Dedifferentiated amniotic fluid mesenchymal stem cell (primary cell): ENCODE measurements at regions not wholly inside any gene's neighbourhood (a gene's known extent, or its start where the extent isn't known, plus 50 kb on each side); places are given as distances from the start of the nearest gene placed in this dataset.

ENCODE experiments used
- DNase-seq: peaks from one replicate; pipeline ENCODE4 v3.0.0-alpha.2; 2016; ENCODE audit errors: extremely low spot score

GRCh38 chr1:181142096-181142958 lies 53.8 kb downstream of the IER5 start:
- DNase-seq, result peak; percentile 75

DNA sequence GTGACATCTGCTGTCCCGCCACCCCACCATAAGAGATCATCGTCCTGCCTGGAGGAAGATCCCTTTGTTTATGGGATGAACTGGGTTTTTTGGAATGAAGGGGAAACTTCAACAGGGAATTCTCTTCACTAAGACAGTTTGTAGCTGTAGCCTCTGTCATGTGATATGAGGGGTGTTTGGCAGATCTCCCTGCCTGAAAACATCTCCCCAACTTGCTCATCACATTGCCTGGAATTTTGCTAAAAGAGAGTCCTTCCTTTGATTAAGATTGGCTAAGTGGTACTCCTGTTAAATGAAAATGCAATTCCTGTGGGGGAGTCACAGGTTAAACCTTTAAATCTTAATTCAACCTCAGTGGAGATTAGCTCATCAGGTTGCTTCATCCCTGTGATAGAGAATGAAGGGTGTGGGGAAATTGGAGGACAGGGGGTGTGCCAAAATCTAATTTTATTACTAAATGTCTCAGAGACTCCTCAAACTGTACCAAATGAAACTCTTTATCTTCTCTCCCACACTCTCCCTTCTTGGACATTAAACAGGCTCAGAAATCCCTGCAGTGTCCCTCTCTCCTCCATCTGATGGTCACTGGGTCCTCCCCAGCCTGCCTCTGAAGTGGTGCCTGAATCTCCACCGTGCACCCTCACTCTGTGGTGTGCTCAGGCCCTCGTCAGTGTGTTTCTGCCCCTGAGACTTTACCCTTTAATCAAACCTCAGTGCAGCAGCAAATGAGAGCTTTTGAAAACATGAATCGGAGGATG lies 54.8 kb downstream of the IER5 start:
- no peak for DNase-seq

DNA sequence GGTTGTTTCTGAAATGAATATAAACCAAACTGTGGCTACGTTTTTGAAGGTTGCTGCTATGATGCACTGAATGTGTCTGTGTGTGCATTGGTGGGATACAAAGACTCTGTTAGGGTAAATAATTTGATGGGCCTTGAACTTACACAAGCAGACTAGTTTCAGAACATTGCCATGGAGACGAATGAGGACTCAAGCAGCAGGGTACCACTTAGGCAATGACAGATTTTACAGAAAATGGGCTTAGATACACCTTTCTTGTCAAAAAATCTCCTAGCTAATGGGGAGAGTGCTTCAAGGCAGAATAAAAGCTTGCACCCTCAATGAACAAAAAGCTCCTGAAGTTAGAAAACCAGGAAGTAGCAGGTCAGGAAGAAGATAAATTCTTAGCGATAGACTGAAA lies 55.7 kb downstream of the IER5 start:
- no peak for DNase-seq

GRCh38 chr1:181148636-181149035 lies 60.1 kb downstream of the IER5 start:
- no peak for DNase-seq

DNA sequence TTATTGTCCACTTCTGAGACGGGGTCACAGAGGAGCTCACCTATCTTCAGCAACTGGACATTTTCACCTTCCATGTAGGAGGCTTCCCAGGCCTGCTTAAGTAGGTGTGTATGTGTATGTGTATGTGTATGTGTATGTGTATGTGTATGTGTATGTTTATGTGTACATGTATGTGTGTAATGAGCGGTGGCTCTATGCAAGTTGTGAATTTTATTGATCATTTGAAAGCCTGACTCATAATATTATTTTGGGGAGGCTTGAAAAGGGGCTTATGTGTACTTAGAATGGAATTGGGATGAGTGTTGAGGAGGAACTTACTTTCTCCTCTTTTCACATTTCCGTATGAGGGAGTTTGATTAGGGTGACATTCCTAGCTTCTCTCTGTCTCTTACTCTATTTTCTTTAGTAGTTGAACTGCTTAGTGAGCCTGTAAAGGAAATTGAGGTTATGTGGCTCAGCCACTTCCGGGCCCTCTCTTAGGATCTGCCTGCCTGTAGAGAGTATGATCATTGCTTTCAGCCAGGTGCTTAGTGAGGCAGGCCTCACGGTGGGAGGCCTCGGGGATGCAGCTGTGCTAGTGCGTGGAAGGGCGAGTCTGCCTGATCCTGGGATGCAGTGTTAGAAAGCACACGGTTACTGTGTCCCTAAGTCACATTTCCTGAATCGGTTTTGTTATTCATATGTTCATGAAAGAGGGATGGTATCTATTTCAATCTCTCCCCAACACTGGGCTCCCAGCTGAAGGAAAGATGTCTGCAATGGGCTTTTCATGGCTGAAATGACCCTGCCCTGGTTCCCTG lies 61.0 kb downstream of the IER5 start:
- DNase-seq, result no peak

DNA sequence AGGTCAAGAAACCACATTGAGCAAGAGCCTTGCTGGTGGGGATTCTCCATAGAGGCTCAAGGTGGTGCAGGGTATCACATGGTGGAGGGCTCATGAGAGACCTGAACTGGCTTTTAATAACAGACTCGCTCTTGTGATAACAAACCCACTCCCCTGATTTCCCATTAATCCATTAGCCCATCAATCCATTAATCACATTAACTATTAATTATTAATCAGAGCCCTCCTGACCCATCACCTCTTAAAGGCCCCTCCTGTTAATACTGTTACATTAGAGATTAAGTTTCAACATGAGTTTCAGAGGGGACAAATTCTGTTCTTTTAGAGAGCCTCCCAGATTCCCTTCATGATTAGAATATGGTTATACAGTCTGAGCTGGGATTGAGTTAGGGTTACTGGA lies 61.8 kb downstream of the IER5 start:
- DNase-seq, result no peak

DNA sequence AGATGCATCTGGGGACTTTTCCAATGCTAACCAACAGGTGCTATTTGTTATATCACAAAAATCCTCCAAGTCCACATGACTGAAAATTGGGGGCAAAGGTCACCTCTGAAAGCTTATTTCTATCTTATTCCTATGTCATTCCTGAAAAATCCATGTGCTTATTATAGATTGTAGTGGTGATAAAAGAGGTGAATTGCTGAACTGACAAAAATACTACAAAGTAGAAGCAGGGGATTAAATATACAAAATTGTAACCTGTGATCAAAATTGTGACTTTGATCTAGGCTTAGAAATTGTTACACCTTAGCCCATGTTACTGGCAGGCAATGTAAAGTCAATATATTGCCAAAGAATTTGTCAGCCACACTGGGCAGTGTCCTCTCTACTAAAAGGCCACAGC lies 62.3 kb downstream of the IER5 start:
- DNase-seq, result no peak

DNA sequence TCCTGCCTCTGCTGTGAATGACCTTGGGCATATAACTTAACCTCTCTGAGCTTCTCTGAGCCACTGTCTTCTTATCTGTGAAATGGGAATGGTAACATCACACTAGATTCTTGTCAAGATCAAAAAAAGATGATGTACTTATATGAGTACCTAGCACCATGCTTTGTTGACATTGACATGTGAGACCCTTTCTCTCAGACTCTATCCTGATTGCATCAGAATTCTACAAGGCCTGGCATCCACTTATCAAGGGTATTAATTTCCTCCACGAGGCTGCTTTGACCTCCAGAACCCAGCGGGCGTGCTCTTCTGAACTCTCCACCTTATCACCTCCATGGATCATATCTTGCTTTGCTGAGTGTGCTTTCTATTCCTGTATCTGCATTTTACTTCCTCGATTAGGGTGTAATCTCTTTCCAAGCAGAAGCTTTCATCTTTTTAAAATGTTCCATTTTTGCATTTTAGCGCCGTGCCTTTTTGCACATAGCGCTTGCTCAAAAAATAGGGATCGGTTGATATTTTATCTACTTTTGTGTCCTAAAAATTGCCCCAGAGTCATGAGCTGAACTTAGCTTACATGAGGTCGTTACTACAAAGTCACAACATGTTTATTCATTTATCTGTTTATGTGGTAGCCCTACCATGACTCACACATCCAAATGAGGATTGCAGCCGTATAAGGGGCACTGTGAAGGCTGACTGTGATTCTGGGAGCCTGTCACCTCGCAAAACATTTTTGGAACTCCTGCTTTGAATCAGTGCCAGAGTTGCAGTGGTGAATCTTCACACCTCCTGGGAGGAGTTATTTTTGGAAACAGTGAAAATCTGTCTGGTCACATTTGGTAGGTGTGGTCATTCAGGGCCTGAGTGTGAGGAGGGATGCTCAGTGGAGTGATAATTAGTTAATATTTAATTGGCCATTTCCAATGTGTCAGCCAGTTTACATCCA lies 63.2 kb downstream of the IER5 start:
- no peak for DNase-seq

- DNase-seq, result peak; percentile 48
These were observed 64.6 kb downstream of the IER5 start for GRCh38 chr1:181152892-181153633.

DNA sequence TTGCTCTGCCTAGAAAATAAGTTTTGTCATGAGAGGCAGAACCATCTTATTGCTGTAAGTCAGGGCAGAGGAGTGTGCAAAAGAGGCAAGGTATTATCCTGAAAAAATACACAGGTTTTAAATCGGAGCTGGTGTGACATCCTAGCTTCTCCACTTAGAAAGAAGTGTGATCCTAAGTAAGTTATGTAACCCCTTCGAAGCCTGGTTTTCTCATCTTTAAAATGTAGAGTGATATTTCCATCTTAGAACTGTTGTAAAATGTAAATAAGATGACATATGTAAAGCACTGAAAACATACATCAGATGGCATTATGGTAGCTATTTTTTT lies 65.1 kb downstream of the IER5 start:
- DNase-seq, result no peak

GRCh38 chr1:181155339-181155738 lies 66.8 kb downstream of the IER5 start:
- no peak for DNase-seq

DNA sequence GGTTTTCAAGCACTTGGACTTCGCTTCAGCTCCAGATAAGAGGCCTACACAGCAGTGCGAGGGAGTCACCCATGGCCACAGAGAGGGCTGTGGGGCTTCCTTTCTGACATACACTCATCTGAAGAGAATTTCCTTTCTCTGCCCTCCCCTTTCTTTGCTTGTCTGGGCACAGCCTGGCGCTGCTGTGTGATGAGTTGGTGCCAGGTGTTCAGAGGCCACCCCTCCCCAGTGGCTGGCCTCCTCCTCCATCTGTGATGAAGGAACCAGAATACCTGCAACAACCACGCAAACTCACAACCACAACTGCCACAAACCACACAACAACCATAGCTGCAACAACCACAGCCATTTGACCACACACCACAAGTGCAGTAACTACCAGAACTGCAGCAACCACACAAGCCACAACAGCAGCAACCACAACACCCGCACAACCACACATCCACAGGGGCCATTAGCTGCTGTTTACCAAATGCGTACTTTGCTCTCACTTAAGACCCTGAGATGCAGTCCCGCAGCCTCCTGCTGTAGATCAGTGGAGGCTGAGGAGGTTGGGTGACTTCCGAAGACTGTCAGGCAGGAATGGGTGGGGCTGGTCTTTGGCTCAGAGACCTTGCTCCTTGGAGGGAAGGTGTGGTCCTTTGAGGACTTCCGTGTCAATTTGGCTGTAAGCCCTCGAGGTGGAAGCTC lies 71.1 kb downstream of the IER5 start:
- no peak for DNase-seq

DNA sequence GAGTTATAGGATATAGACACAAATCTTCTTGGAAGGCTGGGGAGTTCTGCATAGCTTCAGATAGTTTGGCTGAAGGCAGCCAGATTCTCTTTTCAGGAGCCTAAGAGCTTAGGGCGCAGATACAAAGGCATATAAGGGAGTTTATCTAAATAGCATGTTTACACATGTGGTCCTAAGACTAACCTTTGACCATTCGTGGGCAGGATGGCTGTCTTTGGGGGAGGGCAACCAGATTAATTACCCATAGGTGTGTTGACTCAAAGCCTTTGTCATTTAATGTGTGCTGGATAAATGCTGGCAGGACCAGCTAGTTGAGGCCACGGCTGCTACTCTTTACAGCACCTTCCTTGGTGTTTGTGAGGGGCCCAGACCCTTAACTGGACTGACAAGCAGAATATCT lies 71.8 kb downstream of the IER5 start:
- DNase-seq, result no peak

GRCh38 chr1:181160998-181161870 lies 72.7 kb downstream of the IER5 start:
- DNase-seq, result no peak

DNA sequence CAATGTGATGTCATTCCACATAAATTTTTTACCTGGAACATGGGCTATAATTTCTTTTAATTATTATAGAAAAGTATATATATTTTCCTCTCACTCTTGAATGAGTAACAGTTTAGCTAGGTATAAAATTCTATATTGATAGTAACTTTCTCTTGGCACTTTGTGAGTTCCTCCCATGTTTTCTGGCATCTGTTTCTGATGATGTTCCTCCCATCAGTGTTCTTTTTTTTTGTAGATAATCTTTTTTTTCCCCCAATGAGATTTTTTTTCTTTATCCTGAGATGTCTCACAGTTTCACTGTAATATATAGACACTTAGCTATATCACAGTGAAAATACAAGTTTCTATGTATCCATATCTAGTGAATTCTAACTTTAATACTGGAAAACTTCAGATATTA lies 75.2 kb downstream of the IER5 start:
- DNase-seq, result no peak

- peak; percentile 69 for DNase-seq
These were observed 78.1 kb downstream of the IER5 start for GRCh38 chr1:181166377-181167196.

DNA sequence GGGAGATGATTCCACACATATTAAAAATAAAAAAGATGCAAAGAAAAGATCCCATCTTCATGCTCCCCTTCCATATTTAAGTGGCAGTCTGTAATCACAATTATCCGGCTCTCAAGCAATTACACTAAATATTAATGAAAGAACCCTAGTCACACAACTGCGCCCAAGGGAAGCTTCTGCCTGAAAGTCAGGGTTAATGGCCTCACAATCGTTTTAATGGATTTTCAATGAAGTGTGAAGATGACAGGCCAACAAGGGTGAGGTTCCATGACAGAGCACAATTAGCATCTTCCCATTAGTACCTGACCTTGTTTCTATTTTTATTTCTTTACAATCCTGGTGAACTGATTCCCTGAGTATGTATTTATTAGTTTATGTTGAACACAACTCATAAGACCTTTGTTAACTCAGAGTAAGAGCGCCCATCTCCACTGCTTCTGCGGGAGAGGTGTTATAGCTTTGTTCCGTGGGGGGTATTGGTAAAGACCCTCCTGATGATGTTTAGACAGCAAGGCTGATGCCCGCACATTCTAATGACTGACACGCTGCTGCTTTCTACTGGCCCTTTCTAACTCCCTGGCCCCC lies 80.9 kb downstream of the IER5 start:
- no peak for DNase-seq

DNA sequence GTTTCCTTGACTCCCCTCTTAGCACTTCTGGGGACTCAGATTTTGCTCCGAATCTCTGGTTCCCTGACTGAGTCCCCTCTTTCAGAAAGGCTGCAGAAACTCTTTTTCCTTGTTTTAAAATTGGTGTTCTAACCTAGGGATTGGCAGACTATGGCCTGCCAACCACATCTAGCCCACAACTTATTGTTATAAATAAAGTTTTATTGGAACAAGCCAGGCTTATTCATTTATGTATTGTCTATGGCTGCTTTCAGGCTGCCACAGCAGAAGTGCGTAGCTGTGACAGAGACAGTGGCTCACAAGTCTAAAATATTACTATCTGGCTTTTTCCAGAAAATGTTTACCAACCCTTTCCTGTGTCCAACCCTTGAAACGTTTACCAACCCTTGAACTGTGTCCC lies 81.7 kb downstream of the IER5 start:
- DNase-seq, result no peak
